ENCODE measurements at regions not wholly inside any gene's neighbourhood (a gene's known extent, or its start where the extent isn't known, plus 50 kb on each side); places are given as distances from the start of the nearest gene placed in this dataset.

GRCh38 chr1:186557147-186557777 lies 96.3 kb upstream of the PDC start:
- Histone ChIP-seq H3K36me3 (ENCODE audit: control insufficient read depth, insufficient read depth, low read length) (no peaks in the 10 kb centered on the region), H3K4me1 (ENCODE audit: control insufficient read depth, insufficient read depth, low read length) (no peaks in the 10 kb centered on the region), H3K4me3 (ENCODE audit: low read length) (no peak overlapping the region), H3K27me3 (ENCODE audit: control insufficient read depth, insufficient read depth, low read length) (no peaks in the 10 kb centered on the region), H3K27ac (ENCODE audit: low read length) (no peak overlapping the region), H3K9me3 (ENCODE audit: control insufficient read depth, insufficient read depth, low read length) (no peaks in the 10 kb centered on the region)
- no peak for DNase-seq (ENCODE audit: low read depth, low spot score)
- WGBS (ENCODE audit: insufficient coverage, insufficient read length) = no CpG with 5 or more reads among the region's 2 CpGs

- H3K27me3 ChIP-seq (ENCODE audit: control insufficient read depth, insufficient read depth, low read length) = no peaks in the 10 kb centered on the region
- H3K4me3 ChIP-seq (ENCODE audit: low read length) = no peak overlapping the region
- WGBS (ENCODE audit: insufficient coverage, insufficient read length) = no CpG with 5 or more reads among the region's 10 CpGs
- no peaks in the 10 kb centered on the region for H3K9me3 ChIP-seq (ENCODE audit: control insufficient read depth, insufficient read depth, low read length)
- no peak overlapping the region for H3K27ac ChIP-seq (ENCODE audit: low read length)
- H3K4me1 ChIP-seq (ENCODE audit: control insufficient read depth, insufficient read depth, low read length) = no peaks in the 10 kb centered on the region
- DNase-seq (ENCODE audit: low read depth, low spot score) = no peak
- no peaks in the 10 kb centered on the region for H3K36me3 ChIP-seq (ENCODE audit: control insufficient read depth, insufficient read depth, low read length)
Observed at GRCh38 chr1:186550832-186551231, 89.9 kb upstream of the PDC start.

- DNase-seq (ENCODE audit: low read depth, low spot score) = no peak
- Histone ChIP-seq H3K4me3 (ENCODE audit: low read length) (no peak overlapping the region), H3K4me1 (ENCODE audit: control insufficient read depth, insufficient read depth, low read length) (no peaks in the 10 kb centered on the region), H3K27me3 (ENCODE audit: control insufficient read depth, insufficient read depth, low read length) (no peaks in the 10 kb centered on the region), H3K36me3 (ENCODE audit: control insufficient read depth, insufficient read depth, low read length) (no peaks in the 10 kb centered on the region), H3K27ac (ENCODE audit: low read length) (no peak overlapping the region), H3K9me3 (ENCODE audit: control insufficient read depth, insufficient read depth, low read length) (no peaks in the 10 kb centered on the region)
- no CpG with 5 or more reads among the region's 8 CpGs for WGBS (ENCODE audit: insufficient coverage, insufficient read length)
Observed at GRCh38 chr1:186541003-186541402, 80.1 kb upstream of the PDC start.

GRCh38 chr1:186540521-186540920 lies 79.6 kb upstream of the PDC start:
- no peak for DNase-seq (ENCODE audit: low read depth, low spot score)
- no CpG with 5 or more reads among the region's 3 CpGs for WGBS (ENCODE audit: insufficient coverage, insufficient read length)
- Histone ChIP-seq H3K9me3 (ENCODE audit: control insufficient read depth, insufficient read depth, low read length) (no peaks in the 10 kb centered on the region), H3K4me3 (ENCODE audit: low read length) (no peak overlapping the region), H3K4me1 (ENCODE audit: control insufficient read depth, insufficient read depth, low read length) (no peaks in the 10 kb centered on the region), H3K36me3 (ENCODE audit: control insufficient read depth, insufficient read depth, low read length) (no peaks in the 10 kb centered on the region), H3K27ac (ENCODE audit: low read length) (no peak overlapping the region), H3K27me3 (ENCODE audit: control insufficient read depth, insufficient read depth, low read length) (no peaks in the 10 kb centered on the region)

GRCh38 chr1:186536273-186536890 lies 75.5 kb upstream of the PDC start:
- no CpG with 5 or more reads among the region's 3 CpGs for WGBS (ENCODE audit: insufficient coverage, insufficient read length)
- H3K36me3 ChIP-seq (ENCODE audit: control insufficient read depth, insufficient read depth, low read length) = no peaks in the 10 kb centered on the region
- H3K4me3 ChIP-seq (ENCODE audit: low read length) = no peak overlapping the region
- no peak overlapping the region for H3K27ac ChIP-seq (ENCODE audit: low read length)
- H3K9me3 ChIP-seq (ENCODE audit: control insufficient read depth, insufficient read depth, low read length) = no peaks in the 10 kb centered on the region
- DNase-seq (ENCODE audit: low read depth, low spot score) = no peak
- no peaks in the 10 kb centered on the region for H3K27me3 ChIP-seq (ENCODE audit: control insufficient read depth, insufficient read depth, low read length)
- no peaks in the 10 kb centered on the region for H3K4me1 ChIP-seq (ENCODE audit: control insufficient read depth, insufficient read depth, low read length)

GRCh38 chr1:186535388-186536133 lies 74.6 kb upstream of the PDC start:
- Histone ChIP-seq H3K27me3 (ENCODE audit: control insufficient read depth, insufficient read depth, low read length) (no peaks in the 10 kb centered on the region), H3K4me1 (ENCODE audit: control insufficient read depth, insufficient read depth, low read length) (no peaks in the 10 kb centered on the region), H3K27ac (ENCODE audit: low read length) (no peak overlapping the region), H3K36me3 (ENCODE audit: control insufficient read depth, insufficient read depth, low read length) (no peaks in the 10 kb centered on the region), H3K4me3 (ENCODE audit: low read length) (no peak overlapping the region), H3K9me3 (ENCODE audit: control insufficient read depth, insufficient read depth, low read length) (no peaks in the 10 kb centered on the region)
- no CpG with 5 or more reads among the region's 5 CpGs for WGBS (ENCODE audit: insufficient coverage, insufficient read length)
- no peak for DNase-seq (ENCODE audit: low read depth, low spot score)

- H3K4me1 ChIP-seq (ENCODE audit: control insufficient read depth, insufficient read depth, low read length) = no peaks in the 10 kb centered on the region
- no CpG with 5 or more reads among the region's 4 CpGs for WGBS (ENCODE audit: insufficient coverage, insufficient read length)
Observed at GRCh38 chr1:186534401-186534800, 73.5 kb upstream of the PDC start.

GRCh38 chr1:186532466-186532865 lies 71.6 kb upstream of the PDC start:
- DNase-seq (ENCODE audit: low read depth, low spot score) = no peak
- Histone ChIP-seq H3K27me3 (ENCODE audit: control insufficient read depth, insufficient read depth, low read length) (no peaks in the 10 kb centered on the region), H3K27ac (ENCODE audit: low read length) (no peak overlapping the region), H3K4me3 (ENCODE audit: low read length) (no peak overlapping the region), H3K4me1 (ENCODE audit: control insufficient read depth, insufficient read depth, low read length) (no peaks in the 10 kb centered on the region), H3K36me3 (ENCODE audit: control insufficient read depth, insufficient read depth, low read length) (no peaks in the 10 kb centered on the region), H3K9me3 (ENCODE audit: control insufficient read depth, insufficient read depth, low read length) (no peaks in the 10 kb centered on the region)
- no CpG with 5 or more reads among the region's 2 CpGs for WGBS (ENCODE audit: insufficient coverage, insufficient read length)

More at GRCh38 chr1:186534401-186534800, 73.5 kb upstream of the PDC start:
- H3K27ac ChIP-seq (ENCODE audit: low read length) = no peak overlapping the region
- H3K9me3 ChIP-seq (ENCODE audit: control insufficient read depth, insufficient read depth, low read length) = no peaks in the 10 kb centered on the region
- no peaks in the 10 kb centered on the region for H3K36me3 ChIP-seq (ENCODE audit: control insufficient read depth, insufficient read depth, low read length)
- no peak overlapping the region for H3K4me3 ChIP-seq (ENCODE audit: low read length)
- no peak for DNase-seq (ENCODE audit: low read depth, low spot score)
- H3K27me3 ChIP-seq (ENCODE audit: control insufficient read depth, insufficient read depth, low read length) = no peaks in the 10 kb centered on the region

GRCh38 chr1:186531561-186532165 lies 70.7 kb upstream of the PDC start:
- WGBS (ENCODE audit: insufficient coverage, insufficient read length) = no CpG with 5 or more reads among the region's 1 CpG
- Histone ChIP-seq H3K9me3 (ENCODE audit: control insufficient read depth, insufficient read depth, low read length) (no peaks in the 10 kb centered on the region), H3K27me3 (ENCODE audit: control insufficient read depth, insufficient read depth, low read length) (no peaks in the 10 kb centered on the region), H3K27ac (ENCODE audit: low read length) (no peak overlapping the region), H3K4me1 (ENCODE audit: control insufficient read depth, insufficient read depth, low read length) (no peaks in the 10 kb centered on the region), H3K4me3 (ENCODE audit: low read length) (no peak overlapping the region), H3K36me3 (ENCODE audit: control insufficient read depth, insufficient read depth, low read length) (no peaks in the 10 kb centered on the region)
- no peak for DNase-seq (ENCODE audit: low read depth, low spot score)

GRCh38 chr1:186530109-186530508 lies 69.2 kb upstream of the PDC start:
- no peak for DNase-seq (ENCODE audit: low read depth, low spot score)
- H3K4me1 ChIP-seq (ENCODE audit: control insufficient read depth, insufficient read depth, low read length) = no peaks in the 10 kb centered on the region
- no peak overlapping the region for H3K27ac ChIP-seq (ENCODE audit: low read length)
- no peak overlapping the region for H3K4me3 ChIP-seq (ENCODE audit: low read length)
- no CpG with 5 or more reads among the region's 2 CpGs for WGBS (ENCODE audit: insufficient coverage, insufficient read length)
- no peaks in the 10 kb centered on the region for H3K36me3 ChIP-seq (ENCODE audit: control insufficient read depth, insufficient read depth, low read length)
- H3K27me3 ChIP-seq (ENCODE audit: control insufficient read depth, insufficient read depth, low read length) = no peaks in the 10 kb centered on the region
- H3K9me3 ChIP-seq (ENCODE audit: control insufficient read depth, insufficient read depth, low read length) = no peaks in the 10 kb centered on the region
